GM23338 (cell line): ENCODE measurements at regions not wholly inside any gene's neighbourhood (a gene's known extent, or its start where the extent isn't known, plus 50 kb on each side); places are given as distances from the start of the nearest gene placed in this dataset.

Experiments
- CREB1 ChIP-seq: fragments of 250-450 bp; sonication (Bioruptor Pico); IDR thresholded peaks from 2 replicates; pipeline ENCODE4 v1.5.0; 2020; ENCODE audit warnings: low read depth, mild to moderate bottlenecking, moderate library complexity
- CTCF ChIP-seq, 2 experiments: fragments of 200-600 bp in 1 of 2; sonication (generic) in 1 of 2; conservative IDR thresholded peaks; 2 replicates each; pipeline versions ENCODE4 v1.5.1 to v1.6.1; 2016 to 2017; ENCODE audit warnings: antibody characterized with exemption in 2 of 2, low read depth in 2 of 2, mild to moderate bottlenecking in 2 of 2, moderate library complexity in 1 of 2
- ETS1 ChIP-seq: IDR thresholded peaks from 2 replicates; pipeline ENCODE4 v1.6.1; 2016; ENCODE audit warnings: antibody characterized with exemption
- EZH2 ChIP-seq: fragments of 200-600 bp; sonication (generic); IDR thresholded peaks from one replicate; pipeline ENCODE4 v1.8.0; 2017; ENCODE audit warnings: antibody characterized with exemption, mild to moderate bottlenecking, low read depth; ENCODE audit not compliant: unreplicated experiment
- EZH2phosphoT487 ChIP-seq: fragments of 200-600 bp; sonication (generic); IDR thresholded peaks from one replicate; pipeline ENCODE4 v1.8.1; 2018; ENCODE audit warnings: antibody characterized with exemption; ENCODE audit not compliant: unreplicated experiment
- JUNB ChIP-seq: IDR thresholded peaks from one replicate; pipeline ENCODE4 v1.6.1; 2016; ENCODE audit warnings: antibody characterized with exemption; ENCODE audit not compliant: unreplicated experiment
- POLR2AphosphoS5 ChIP-seq: IDR thresholded peaks from 2 replicates; pipeline ENCODE4 v1.6.1; 2016; ENCODE audit warnings: antibody characterized with exemption, low read depth
- REST ChIP-seq: IDR thresholded peaks from one replicate; pipeline ENCODE4 v1.6.1; 2018; ENCODE audit warnings: antibody characterized with exemption; ENCODE audit not compliant: unreplicated experiment
- ZNF114 ChIP-seq: fragments of 250-450 bp; sonication (Bioruptor Pico); IDR thresholded peaks from 2 replicates; pipeline ENCODE4 v1.5.0; 2020; ENCODE audit warnings: mild to moderate bottlenecking, moderate library complexity

- TF ChIP-seq CTCF (conservative IDR thresholded peaks at IDR 0.05; ENCODE audit: low read depth in 2 of 2): no peak
- TF ChIP-seq EZH2: no peak
- no peak for TF ChIP-seq POLR2AphosphoS5
- TF ChIP-seq ZNF114 (CRISPR knock-in tag): no peak
- no peak for TF ChIP-seq CREB1
- TF ChIP-seq JUNB: no peak
- TF ChIP-seq REST: no peak
- no peak for TF ChIP-seq ETS1
- TF ChIP-seq EZH2phosphoT487: no peak
Measured at GRCh38 chr7:96605045-96605716, 104.5 kb downstream of the SEM1 start.
